PC-9 (cell line): ENCODE measurements at regions not wholly inside any gene's neighbourhood (a gene's known extent, or its start where the extent isn't known, plus 50 kb on each side); places are given as distances from the start of the nearest gene placed in this dataset.

Experiments
- BruUV-seq: library from RNA; stranded (reverse); fragments of 400-500 nt; replicated peaks from 2 replicates; lab custom pipeline; 2021; lab: Mats Ljungman, UMichigan
- CTCF ChIA-PET: fragments of 300-600 bp; sonication (Branson Sonifier 250); formaldehyde crosslinking; loops from one replicate; lab custom pipeline; 2022; ENCODE audit warnings: antibody characterized with exemption; lab: Charles Lee
- POLR2A ChIA-PET: fragments of 300-600 bp; sonication (Branson Sonifier 250); formaldehyde crosslinking; loops from one replicate; lab custom pipeline; 2022; ENCODE audit warnings: antibody characterized with exemption; ENCODE audit not compliant: unreplicated experiment; lab: Charles Lee
- DNase-seq, 2 experiments: peaks; one replicate each; pipeline versions ENCODE4 v3.0.0 to v3.0.0-alpha.2; 2015 to 2022; ENCODE audit warnings: mixed read lengths in 1 of 2
- H2AFZ ChIP-seq: fragments of 200-600 bp; sonication (generic); 2 replicates; pipeline ENCODE4 v1.8.1; 2017; ENCODE audit warnings: antibody characterized with exemption
- H3F3A ChIP-seq: fragments of 200-600 bp; sonication (generic); 2 replicates; pipeline ENCODE4 v1.8.1; 2017; ENCODE audit warnings: antibody characterized with exemption, mild to moderate bottlenecking, low read depth; ENCODE audit not compliant: insufficient read depth
- H3K27ac ChIP-seq: fragments of 200-600 bp; sonication (generic); 2 replicates; pipeline ENCODE4 v1.6.1; 2016; ENCODE audit warnings: mixed run types
- H3K27me3 ChIP-seq: fragments of 200-600 bp; sonication (generic); 2 replicates; pipeline ENCODE4 v1.6.1; 2016; ENCODE audit warnings: low read depth, mixed run types; ENCODE audit not compliant: insufficient read depth
- H3K36me3 ChIP-seq: fragments of 200-600 bp; sonication (generic); 2 replicates; pipeline ENCODE4 v1.6.1; 2016; ENCODE audit warnings: low read depth, mixed run types
- H3K4me1 ChIP-seq: fragments of 200-600 bp; sonication (generic); replicated peaks from 2 replicates; pipeline ENCODE4 v1.6.1; 2016; ENCODE audit warnings: mixed run types; ENCODE audit not compliant: insufficient read depth
- H3K4me2 ChIP-seq: fragments of 200-600 bp; sonication (generic); 2 replicates; pipeline ENCODE4 v1.6.1; 2017; ENCODE audit warnings: mixed run types
- H3K4me3 ChIP-seq: fragments of 200-600 bp; sonication (generic); 2 replicates; pipeline ENCODE4 v1.6.1; 2016; ENCODE audit warnings: mixed run types
- H3K79me2 ChIP-seq: fragments of 200-600 bp; sonication (generic); 2 replicates; pipeline ENCODE4 v1.6.1; 2017; ENCODE audit warnings: low read depth, mixed run types
- H3K9me2 ChIP-seq: fragments of 200-600 bp; sonication (generic); 2 replicates; pipeline ENCODE4 v1.8.1; 2017; ENCODE audit warnings: mild to moderate bottlenecking; ENCODE audit not compliant: insufficient read depth
- H3K9me3 ChIP-seq: fragments of 200-600 bp; sonication (generic); 2 replicates; pipeline ENCODE4 v1.8.1; 2016; ENCODE audit warnings: low read depth; ENCODE audit not compliant: insufficient read depth
- H4K20me1 ChIP-seq: fragments of 200-600 bp; sonication (generic); 2 replicates; pipeline ENCODE4 v1.8.1; 2017; ENCODE audit not compliant: insufficient read depth
- CTCF ChIP-seq: fragments of 200-600 bp; sonication (generic); conservative IDR thresholded peaks from 2 replicates; pipeline ENCODE4 v1.6.1; 2017; ENCODE audit warnings: mixed run types, antibody characterized with exemption, mild to moderate bottlenecking, moderate library complexity
- EZH2 ChIP-seq: fragments of 200-600 bp; sonication (generic); IDR thresholded peaks from 2 replicates; pipeline ENCODE4 v1.8.0; 2017; ENCODE audit warnings: antibody characterized with exemption, low read depth
- intact Hi-C: fragments of 100-400 bp; cut with micrococcal nuclease; formaldehyde crosslinking; loops from one replicate; pipeline ENCODE4 v1.10.0; 2022; ENCODE audit not compliant: unreplicated experiment

DNA sequence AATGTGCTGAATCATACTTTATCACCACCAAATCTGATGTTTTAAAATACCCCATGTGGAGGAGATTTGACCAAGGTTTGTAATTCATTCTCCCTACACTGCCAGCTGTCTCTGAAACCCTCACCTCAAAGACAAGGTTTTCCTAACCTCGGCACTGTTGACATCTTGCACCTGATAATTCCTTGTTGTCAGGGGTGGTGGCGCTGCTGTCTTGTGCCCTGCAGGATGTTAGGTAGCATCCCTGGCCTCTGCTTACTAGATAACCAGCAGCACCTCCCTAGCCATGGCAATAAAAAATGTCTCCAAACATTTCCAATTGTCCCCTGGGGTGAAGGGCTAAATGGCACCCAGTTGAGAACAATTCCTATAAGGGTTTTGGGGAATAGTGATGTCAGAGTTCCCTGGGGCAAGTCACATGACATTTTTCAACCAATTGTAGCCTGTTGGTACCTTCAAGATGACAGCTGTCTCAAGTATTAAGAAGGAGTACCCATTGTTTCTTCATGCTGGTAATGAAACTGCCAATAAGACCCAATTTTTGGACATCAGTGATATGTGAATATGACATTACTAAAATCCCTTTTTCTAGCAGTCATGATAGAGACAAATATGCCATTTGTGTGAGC, 160.6 kb upstream of the PLCXD3 start:
- CTCF ChIA-PET: interaction anchor here (0.9 kb wide), 1 partner anchor 386 kb away, joined by 3 read pairs; no protein-coding TSS in a partner anchor
- intact Hi-C loops: no loop called here
- no peaks in the 10 kb centered on the region for H3K27me3 ChIP-seq

GRCh38 chr5:41670216-41670615, 159.8 kb upstream of the PLCXD3 start:
- Histone ChIP-seq H3K27me3 (no peaks in the 10 kb centered on the region), H4K20me1 (no peaks in the 10 kb centered on the region), H3K79me2 (no peaks in the 10 kb centered on the region), H3K27ac (no peak overlapping the region), H3K4me3 (no peak overlapping the region), H2AFZ (no peak overlapping the region), H3K9me2 (no peaks in the 10 kb centered on the region), H3K4me2 (no peak overlapping the region), H3K4me1 (no peaks in the 10 kb centered on the region), H3K9me3 (0 out of 2 replicates have a peak, but pooled peaks cover 3% of the 10 kb centered on the region), H3K36me3 (no peaks in the 10 kb centered on the region), H3F3A (no peaks in the 10 kb centered on the region)
- TF ChIP-seq CTCF (no peak), EZH2 (no peak)
- no TSS peak for BruUV-seq
- intact Hi-C loops: no loop called here
- no peak for DNase-seq
- ChIA-PET POLR2A (no interaction called here), CTCF (no interaction called here)

More for the DNA sequence above, 160.6 kb upstream of the PLCXD3 start:
- POLR2A ChIA-PET: no interaction called here
- Histone ChIP-seq H4K20me1 (no peaks in the 10 kb centered on the region), H3K4me3 (no peak overlapping the region), H3K27ac (no peak overlapping the region), H3F3A (no peaks in the 10 kb centered on the region), H3K36me3 (no peaks in the 10 kb centered on the region), H3K9me3 (0 out of 2 replicates have a peak, but pooled peaks cover 3% of the 10 kb centered on the region), H3K9me2 (no peaks in the 10 kb centered on the region), H3K4me1 (no peaks in the 10 kb centered on the region), H2AFZ (no peak overlapping the region), H3K4me2 (no peak overlapping the region), H3K79me2 (no peaks in the 10 kb centered on the region)
- no TSS peak for BruUV-seq
- no peak for DNase-seq
- TF ChIP-seq CTCF (no peak), EZH2 (no peak)

DNA sequence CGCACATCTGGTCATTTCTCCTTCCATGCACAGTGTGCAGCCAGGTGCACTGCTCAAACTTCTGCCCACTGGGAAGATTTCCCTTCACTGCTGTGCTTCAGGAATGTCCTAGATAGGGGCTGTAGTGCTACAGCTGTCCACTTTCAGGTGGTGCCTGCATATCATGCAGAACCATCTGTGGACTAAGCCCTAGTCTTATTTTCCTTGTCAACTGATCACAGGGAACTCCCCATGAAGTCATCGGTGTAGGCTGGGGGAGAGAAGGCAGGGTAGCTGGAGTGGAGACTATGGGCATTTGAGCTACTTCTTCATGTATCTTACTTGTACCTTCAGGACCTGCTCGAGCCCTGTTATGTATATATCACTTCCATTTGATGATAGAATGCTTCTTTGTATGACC, 150.9 kb upstream of the PLCXD3 start:
- no peak overlapping the region for H3K4me3 ChIP-seq
- no peak for DNase-seq
- no peaks in the 10 kb centered on the region for H3K79me2 ChIP-seq
- H3K36me3 ChIP-seq: no peaks in the 10 kb centered on the region
- BruUV-seq: no TSS peak
- no peak overlapping the region for H2AFZ ChIP-seq
- TF ChIP-seq EZH2 (no peak), CTCF (no peak)
- POLR2A ChIA-PET: no interaction called here
- no peaks in the 10 kb centered on the region for H3F3A ChIP-seq
- intact Hi-C loops: no loop called here
- no peak overlapping the region for H3K4me2 ChIP-seq
- H3K9me2 ChIP-seq: no peaks in the 10 kb centered on the region
- CTCF ChIA-PET: no interaction called here
- no peak overlapping the region for H3K27ac ChIP-seq
- H3K27me3 ChIP-seq: no peaks in the 10 kb centered on the region
- no peaks in the 10 kb centered on the region for H3K9me3 ChIP-seq
- H4K20me1 ChIP-seq: no peaks in the 10 kb centered on the region
- no peaks in the 10 kb centered on the region for H3K4me1 ChIP-seq
